PC-3 (cell line): ENCODE measurements at regions not wholly inside any gene's neighbourhood (a gene's known extent, or its start where the extent isn't known, plus 50 kb on each side); places are given as distances from the start of the nearest gene placed in this dataset.
"Not testable (repeated sequence)": the region's sequence is repeated elsewhere in the genome, so short reads cannot be mapped to it uniquely, and the experiment has no call there.

Source experiments
- ATAC-seq: fragments of 200-7000 bp; cut with Tn5 transposase; 2 replicates; pipeline ENCODE4 v1.9.1; 2020; ENCODE audit warnings: mild to moderate bottlenecking, moderate library complexity
- BruUV-seq: library from RNA; stranded (reverse); fragments of 400-500 nt; replicated peaks from 2 replicates; lab custom pipeline; 2021; lab: Mats Ljungman, UMichigan
- CTCF ChIA-PET: fragments of 300-600 bp; sonication (Branson Sonifier 250); formaldehyde crosslinking; loops from one replicate; lab custom pipeline; 2022; ENCODE audit warnings: antibody characterized with exemption; lab: Charles Lee
- POLR2A ChIA-PET: fragments of 300-600 bp; sonication (Branson Sonifier 250); formaldehyde crosslinking; loops from one replicate; lab custom pipeline; 2022; ENCODE audit warnings: antibody characterized with exemption; ENCODE audit not compliant: unreplicated experiment; lab: Charles Lee
- DNase-seq: peaks from one replicate; pipeline ENCODE4 v3.0.0-alpha.2; 2015
- H2AFZ ChIP-seq: fragments of 300-600 bp; sonication (generic); 2 replicates; pipeline ENCODE4 v1.6.0; 2016; ENCODE audit warnings: antibody characterized with exemption, low read length
- H3F3A ChIP-seq: fragments of 300-600 bp; sonication (generic); one replicate; pipeline ENCODE4 v1.6.0; 2017; ENCODE audit warnings: antibody characterized with exemption, low read length, control low read depth, mild to moderate bottlenecking; ENCODE audit not compliant: unreplicated experiment
- H3K27ac ChIP-seq: fragments of 300-600 bp; sonication (generic); 2 replicates; pipeline ENCODE4 v1.5.1; 2016; ENCODE audit warnings: mild to moderate bottlenecking, low read length
- H3K27me3 ChIP-seq: fragments of 300-600 bp; sonication (generic); 2 replicates; pipeline ENCODE4 v1.6.1; 2016; ENCODE audit warnings: low read length, mixed read lengths
- H3K36me3 ChIP-seq: fragments of 300-600 bp; sonication (generic); 2 replicates; pipeline ENCODE4 v1.6.1; 2016; ENCODE audit warnings: low read depth, mixed run types, low read length, mixed read lengths
- H3K4me1 ChIP-seq: fragments of 300-600 bp; sonication (generic); 2 replicates; pipeline ENCODE4 v1.5.1; 2016; ENCODE audit warnings: low read length; ENCODE audit not compliant: insufficient read depth
- H3K4me2 ChIP-seq: fragments of 300-600 bp; sonication (generic); 2 replicates; pipeline ENCODE4 v1.6.0; 2016; ENCODE audit warnings: low read length
- H3K4me3 ChIP-seq: fragments of 300-600 bp; sonication (generic); 2 replicates; pipeline ENCODE4 v1.5.1; 2016; ENCODE audit warnings: mild to moderate bottlenecking, low read length, mixed read lengths
- H3K79me2 ChIP-seq: fragments of 300-600 bp; sonication (generic); 2 replicates; pipeline ENCODE4 v1.6.1; 2017; ENCODE audit warnings: low read length, mixed read lengths
- H3K9ac ChIP-seq: fragments of 300-600 bp; sonication (generic); 2 replicates; pipeline ENCODE4 v1.6.0; 2016; ENCODE audit warnings: mild to moderate bottlenecking, low read length
- H3K9me2 ChIP-seq: fragments of 300-600 bp; sonication (generic); replicated peaks from 2 replicates; pipeline ENCODE4 v1.6.1; 2016; ENCODE audit warnings: mixed run types, low read length, mixed read lengths
- H3K9me3 ChIP-seq: fragments of 300-600 bp; sonication (generic); 2 replicates; pipeline ENCODE4 v1.6.1; 2016; ENCODE audit warnings: low read length, mixed read lengths
- H4K20me1 ChIP-seq: fragments of 300-600 bp; sonication (generic); 2 replicates; pipeline ENCODE4 v1.6.1; 2016; ENCODE audit warnings: low read length, mixed read lengths
- EZH2 ChIP-seq: fragments of 300-600 bp; sonication (generic); IDR thresholded peaks from one replicate; pipeline ENCODE4 v1.6.1; 2017; ENCODE audit warnings: antibody characterized with exemption, mild to moderate bottlenecking, low read length; ENCODE audit not compliant: unreplicated experiment
- EZH2phosphoT487 ChIP-seq: fragments of 300-600 bp; sonication (generic); IDR thresholded peaks from 2 replicates; pipeline ENCODE4 v1.6.1; 2018; ENCODE audit warnings: mild to moderate bottlenecking, antibody characterized with exemption, low read length, borderline replicate concordance
- intact Hi-C: fragments of 100-400 bp; cut with micrococcal nuclease; formaldehyde crosslinking; loops from 2 replicates; pipeline ENCODE4 v1.9.0; 2023
- TF ChIP-seq, protein P1 (sequence below): fragments of 300-600 bp; sonication (generic); conservative IDR thresholded peaks from 2 replicates; pipeline ENCODE4 v1.5.1; 2017; ENCODE audit warnings: antibody characterized with exemption, low read depth, mild to moderate bottlenecking, low read length

- Histone ChIP-seq H3K9me3 (no peaks in the 10 kb centered on the region), H3K4me2 (no peak overlapping the region), H4K20me1 (no peaks in the 10 kb centered on the region), H3K4me1 (no peaks in the 10 kb centered on the region), H3K27me3 (no peaks in the 10 kb centered on the region), H3K36me3 (no peaks in the 10 kb centered on the region), H3F3A (no peaks in the 10 kb centered on the region), H3K79me2 (no peaks in the 10 kb centered on the region), H3K4me3 (no peak overlapping the region), H3K27ac (no peak overlapping the region), H2AFZ (no peak overlapping the region), H3K9ac (no peak overlapping the region), H3K9me2 (no peaks in the 10 kb centered on the region)
- intact Hi-C loops: no loop called here
- no peak for DNase-seq
- POLR2A ChIA-PET: no interaction called here
- CTCF ChIA-PET: no interaction called here
- no peak for ATAC-seq
- TF ChIP-seq EZH2: no peak
- TF ChIP-seq, protein P1, sequence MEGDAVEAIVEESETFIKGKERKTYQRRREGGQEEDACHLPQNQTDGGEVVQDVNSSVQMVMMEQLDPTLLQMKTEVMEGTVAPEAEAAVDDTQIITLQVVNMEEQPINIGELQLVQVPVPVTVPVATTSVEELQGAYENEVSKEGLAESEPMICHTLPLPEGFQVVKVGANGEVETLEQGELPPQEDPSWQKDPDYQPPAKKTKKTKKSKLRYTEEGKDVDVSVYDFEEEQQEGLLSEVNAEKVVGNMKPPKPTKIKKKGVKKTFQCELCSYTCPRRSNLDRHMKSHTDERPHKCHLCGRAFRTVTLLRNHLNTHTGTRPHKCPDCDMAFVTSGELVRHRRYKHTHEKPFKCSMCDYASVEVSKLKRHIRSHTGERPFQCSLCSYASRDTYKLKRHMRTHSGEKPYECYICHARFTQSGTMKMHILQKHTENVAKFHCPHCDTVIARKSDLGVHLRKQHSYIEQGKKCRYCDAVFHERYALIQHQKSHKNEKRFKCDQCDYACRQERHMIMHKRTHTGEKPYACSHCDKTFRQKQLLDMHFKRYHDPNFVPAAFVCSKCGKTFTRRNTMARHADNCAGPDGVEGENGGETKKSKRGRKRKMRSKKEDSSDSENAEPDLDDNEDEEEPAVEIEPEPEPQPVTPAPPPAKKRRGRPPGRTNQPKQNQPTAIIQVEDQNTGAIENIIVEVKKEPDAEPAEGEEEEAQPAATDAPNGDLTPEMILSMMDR: no peak
- no peak for TF ChIP-seq EZH2phosphoT487
- BruUV-seq: no TSS peak
These were observed 68.6 kb upstream of the WARS2 start for GRCh38 chr1:119209061-119209460.

GRCh38 chr1:119209596-119210295 is 69.3 kb upstream of the WARS2 start:
- Histone ChIP-seq H3K4me2 (no peak overlapping the region), H3K9me2 (no peaks in the 10 kb centered on the region), H3K9ac (no peak overlapping the region), H2AFZ (no peak overlapping the region), H3K36me3 (no peaks in the 10 kb centered on the region), H3K4me1 (no peaks in the 10 kb centered on the region), H3K9me3 (no peaks in the 10 kb centered on the region), H3K79me2 (no peaks in the 10 kb centered on the region), H3K4me3 (no peak overlapping the region), H3K27me3 (no peaks in the 10 kb centered on the region), H4K20me1 (no peaks in the 10 kb centered on the region), H3K27ac (no peak overlapping the region), H3F3A (no peaks in the 10 kb centered on the region)
- no TSS peak for BruUV-seq
- TF ChIP-seq EZH2 (no peak), EZH2phosphoT487 (no peak)
- TF ChIP-seq, protein P1: no peak
- no peak for DNase-seq
- ATAC-seq: no peak
- ChIA-PET POLR2A (no interaction called here), CTCF (no interaction called here)
- intact Hi-C loops: no loop called here

- no peaks in the 10 kb centered on the region for H3K27me3 ChIP-seq
- no peaks in the 10 kb centered on the region for H3K36me3 ChIP-seq
- H3K9me2 ChIP-seq: no peaks in the 10 kb centered on the region
- ChIA-PET POLR2A (no interaction called here), CTCF (no interaction called here)
- H3K4me3 ChIP-seq: no peak overlapping the region
- no TSS peak for BruUV-seq
- no peaks in the 10 kb centered on the region for H4K20me1 ChIP-seq
- no peaks in the 10 kb centered on the region for H3K9me3 ChIP-seq
- H3K9ac ChIP-seq: no peak overlapping the region
- H3F3A ChIP-seq: no peaks in the 10 kb centered on the region
- no peak for TF ChIP-seq EZH2
- TF ChIP-seq, protein P1: no peak
- no peak for TF ChIP-seq EZH2phosphoT487
- H2AFZ ChIP-seq: no peak overlapping the region
- no peak overlapping the region for H3K4me2 ChIP-seq
- DNase-seq (no peak), ATAC-seq (no peak)
- intact Hi-C loops: no loop called here
- no peak overlapping the region for H3K27ac ChIP-seq
- no peaks in the 10 kb centered on the region for H3K79me2 ChIP-seq
- H3K4me1 ChIP-seq: no peaks in the 10 kb centered on the region
These were observed 69.8 kb upstream of the WARS2 start for GRCh38 chr1:119210296-119210649.

DNA sequence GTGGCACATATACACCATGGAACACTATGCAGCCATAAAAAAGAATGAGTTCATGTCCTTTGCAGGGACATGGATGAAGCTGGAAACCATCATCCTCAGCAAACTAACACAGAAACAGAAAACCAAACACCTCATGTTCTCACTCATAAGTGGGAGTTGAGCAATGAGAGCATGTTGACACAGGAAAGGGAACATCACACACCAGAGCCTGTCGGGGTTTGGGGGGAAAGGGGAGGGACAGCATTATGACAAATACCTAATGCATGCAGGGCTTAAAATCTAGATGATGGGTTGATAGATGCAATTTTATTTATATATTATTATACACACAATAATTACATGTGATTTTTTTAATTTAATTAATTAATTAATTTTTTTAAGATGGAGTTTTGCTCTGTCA is 72.8 kb upstream of the WARS2 start:
- H3K36me3 ChIP-seq, H3K4me3 ChIP-seq, H2AFZ ChIP-seq, H3K9me3 ChIP-seq, H3K27me3 ChIP-seq, POLR2A ChIA-PET, intact Hi-C loops, H3K4me2 ChIP-seq, H3F3A ChIP-seq, DNase-seq, H3K4me1 ChIP-seq, H3K9ac ChIP-seq, BruUV-seq, H3K9me2 ChIP-seq, ATAC-seq, H3K79me2 ChIP-seq, H3K27ac ChIP-seq, H4K20me1 ChIP-seq, CTCF ChIA-PET: not testable (repeated sequence)
